NCI-H1694 (cell line): ENCODE measurements at regions not wholly inside any gene's neighbourhood (a gene's known extent, or its start where the extent isn't known, plus 50 kb on each side); places are given as distances from the start of the nearest gene placed in this dataset.

ENCODE experiments used
- DNase-seq: peaks from one replicate; lab custom pipeline; 2025; lab: John Stamatoyannopoulos, UW

DNA sequence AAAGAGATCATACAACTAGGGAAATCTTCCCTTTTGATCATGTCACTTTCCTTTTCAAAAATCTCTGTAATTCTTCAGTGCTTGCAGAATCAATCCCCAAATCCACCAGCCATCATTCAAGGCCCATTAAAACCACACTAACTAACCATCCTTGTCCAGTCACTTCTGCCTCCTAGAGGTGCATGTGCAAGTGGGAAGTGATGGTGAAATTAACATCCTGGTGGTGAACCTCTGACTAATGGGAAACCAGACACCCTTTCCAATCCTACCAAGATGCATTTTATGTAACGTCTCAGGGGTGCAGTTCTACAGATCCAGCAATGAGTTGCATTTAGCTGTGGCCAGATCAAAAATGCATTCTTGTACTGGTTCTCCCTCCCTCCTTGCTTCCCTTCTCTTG, 341.8 kb downstream of the RAPGEF2 start:
- no peak for DNase-seq

- no peak for DNase-seq
These were observed 342.8 kb downstream of the RAPGEF2 start for GRCh38 chr4:159445692-159446091.

- DNase-seq: peak; percentile 43
These were observed 343.5 kb downstream of the RAPGEF2 start for GRCh38 chr4:159446266-159446976.

GRCh38 chr4:159447296-159447695, 344.4 kb downstream of the RAPGEF2 start:
- no peak for DNase-seq

- DNase-seq: no peak
These were observed 348.1 kb downstream of the RAPGEF2 start for GRCh38 chr4:159451006-159451405.

DNA sequence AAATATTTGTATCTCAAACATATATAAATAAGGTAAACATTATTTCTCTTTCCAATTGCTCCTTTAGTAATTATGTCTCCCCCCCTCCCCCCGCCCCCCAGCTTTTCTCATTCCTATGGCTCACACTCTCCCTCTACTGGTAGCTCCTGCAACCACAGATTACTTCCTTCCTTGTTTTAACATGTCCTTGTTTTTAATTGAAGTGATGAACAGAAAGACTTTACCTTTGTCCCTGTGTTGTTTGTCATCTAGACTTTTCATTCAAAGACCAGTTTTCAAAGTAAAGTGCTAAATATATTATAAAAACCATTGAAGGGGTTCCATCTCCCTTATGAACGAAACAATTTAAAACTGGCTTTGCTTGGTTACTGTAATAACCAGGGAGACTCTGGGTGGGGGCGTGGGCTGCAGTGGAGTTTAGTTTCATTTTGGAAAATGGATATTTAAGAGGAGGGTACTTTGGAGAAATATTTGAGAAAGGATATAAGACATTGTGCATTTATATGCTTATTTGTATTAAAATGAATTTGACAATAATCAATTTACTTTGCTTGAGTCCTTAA, 352.9 kb downstream of the RAPGEF2 start:
- peak; percentile 18 for DNase-seq

DNA sequence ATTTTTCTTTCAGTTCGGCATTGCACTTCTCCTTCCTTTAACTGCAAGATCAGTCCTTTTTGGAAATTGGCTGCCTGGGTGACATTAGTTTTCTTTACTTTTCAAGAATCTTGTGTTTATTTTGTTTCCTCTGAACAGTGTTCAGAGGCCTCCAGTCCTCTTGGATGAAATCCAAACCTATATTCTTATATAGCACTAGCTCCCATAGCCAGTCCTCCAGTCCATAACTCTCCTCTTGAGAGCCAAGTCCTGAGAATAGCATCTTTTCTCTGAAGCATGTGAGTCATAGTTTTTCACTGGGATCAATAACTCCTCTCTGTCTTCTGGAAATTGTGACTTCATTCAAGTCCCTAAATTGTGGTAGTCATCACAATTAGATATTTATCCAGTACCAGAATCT, 357.5 kb downstream of the RAPGEF2 start:
- no peak for DNase-seq

- no peak for DNase-seq
These were observed 360.4 kb downstream of the RAPGEF2 start for GRCh38 chr4:159463235-159463634.

DNA sequence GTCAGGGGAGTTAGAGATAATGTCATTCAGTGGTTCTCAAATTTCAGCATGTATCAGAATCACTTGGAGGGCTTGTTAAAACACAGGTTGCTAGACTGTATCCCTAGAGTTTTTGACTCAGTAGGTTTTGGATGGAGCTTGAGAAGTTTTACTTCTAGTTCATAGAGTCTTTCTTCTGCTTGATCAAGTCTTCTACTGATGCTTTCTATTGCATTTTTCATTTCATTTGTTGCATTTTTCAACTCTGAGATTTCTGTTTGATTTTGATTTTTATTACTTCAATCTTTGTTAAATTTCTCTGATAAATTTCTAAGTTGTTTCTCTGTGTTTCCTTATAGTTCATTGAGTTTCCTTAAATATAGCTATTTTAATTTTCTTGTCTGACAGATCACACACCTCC, 361.4 kb downstream of the RAPGEF2 start:
- DNase-seq: no peak

DNA sequence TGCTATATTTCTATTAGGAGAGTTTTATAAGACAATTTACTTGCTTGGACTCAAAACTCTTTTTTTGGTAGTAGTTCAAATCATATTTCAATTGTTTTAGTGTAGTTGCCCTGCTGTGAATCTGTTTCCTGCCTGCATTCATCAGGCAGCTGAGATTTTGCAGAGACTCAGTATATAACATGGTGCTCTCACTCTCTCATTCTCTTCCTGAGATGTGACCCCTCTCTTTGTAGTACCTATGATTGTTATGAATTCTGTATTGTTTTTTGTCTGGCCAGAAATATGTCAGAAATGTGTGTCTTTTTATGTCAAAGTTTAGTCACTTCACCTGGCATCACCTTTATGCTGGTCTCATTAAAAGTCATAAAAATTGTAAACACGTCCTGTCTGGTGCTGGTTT, 374.0 kb downstream of the RAPGEF2 start:
- DNase-seq: no peak

- DNase-seq: no peak
These were observed 377.9 kb downstream of the RAPGEF2 start for GRCh38 chr4:159480826-159481225.

GRCh38 chr4:159481936-159482335, 379.1 kb downstream of the RAPGEF2 start:
- no peak for DNase-seq

- no peak for DNase-seq
These were observed 380.4 kb downstream of the RAPGEF2 start for GRCh38 chr4:159483110-159483781.

- DNase-seq: peak; percentile 51
These were observed 381.2 kb downstream of the RAPGEF2 start for GRCh38 chr4:159483782-159484741.

DNA sequence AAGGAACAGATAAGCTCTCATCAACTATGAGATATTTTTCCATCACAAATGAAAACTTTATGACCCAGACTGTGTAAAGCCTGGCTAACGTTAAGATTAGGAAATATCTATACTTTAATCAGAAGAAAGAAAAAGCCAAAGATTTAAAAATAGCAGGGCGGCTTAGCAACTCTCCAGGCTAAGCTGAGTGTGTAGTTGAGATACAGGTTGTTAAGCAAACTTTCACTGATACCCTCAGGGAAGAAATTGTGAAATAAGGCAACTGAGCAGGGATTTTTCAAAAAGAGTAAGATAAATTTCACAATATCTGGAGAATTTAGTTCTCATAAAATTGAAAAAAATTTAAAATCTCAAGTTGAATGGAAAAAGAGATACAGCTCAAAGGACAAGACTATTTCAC, 382.0 kb downstream of the RAPGEF2 start:
- no peak for DNase-seq

DNA sequence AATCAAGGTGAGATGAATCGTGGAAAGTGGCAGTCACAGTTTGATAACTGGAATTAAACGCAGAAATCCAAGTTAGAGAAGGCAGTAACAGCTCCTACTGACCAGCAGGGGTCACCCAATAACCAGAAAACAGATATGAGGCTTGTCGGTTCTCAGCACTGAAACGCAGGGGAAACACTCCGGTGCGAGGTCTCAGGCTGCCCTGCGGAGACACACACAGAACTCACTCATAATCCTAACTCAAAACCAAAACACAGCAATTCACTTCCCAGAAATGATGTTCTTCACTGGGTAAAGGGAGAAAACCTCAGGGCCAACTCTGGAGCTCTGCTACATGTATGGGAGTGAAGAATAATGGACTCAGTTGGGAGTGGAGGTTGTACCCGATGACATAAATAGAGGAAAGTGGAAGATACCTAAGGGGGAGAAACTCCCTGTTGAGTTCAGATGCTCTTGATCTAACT, 384.4 kb downstream of the RAPGEF2 start:
- DNase-seq: peak; percentile 43

DNA sequence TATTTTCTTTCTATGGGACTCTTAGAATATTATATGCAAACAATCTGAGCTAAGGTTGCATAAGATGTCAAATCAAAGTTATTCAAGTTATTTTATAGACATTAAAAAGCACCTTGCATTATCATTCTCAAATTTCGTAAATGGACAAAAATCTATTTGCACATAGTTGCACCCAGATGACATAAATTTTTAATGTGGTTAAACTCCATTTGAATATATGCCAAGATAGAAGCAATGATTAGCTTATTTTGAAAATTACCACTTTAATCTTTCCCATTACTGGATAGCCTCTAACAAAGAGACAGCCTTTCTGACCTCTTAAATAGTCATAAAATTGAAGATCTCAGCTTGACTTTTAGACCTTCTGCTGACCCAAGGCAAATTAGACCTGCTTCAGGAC, 386.8 kb downstream of the RAPGEF2 start:
- no peak for DNase-seq

DNA sequence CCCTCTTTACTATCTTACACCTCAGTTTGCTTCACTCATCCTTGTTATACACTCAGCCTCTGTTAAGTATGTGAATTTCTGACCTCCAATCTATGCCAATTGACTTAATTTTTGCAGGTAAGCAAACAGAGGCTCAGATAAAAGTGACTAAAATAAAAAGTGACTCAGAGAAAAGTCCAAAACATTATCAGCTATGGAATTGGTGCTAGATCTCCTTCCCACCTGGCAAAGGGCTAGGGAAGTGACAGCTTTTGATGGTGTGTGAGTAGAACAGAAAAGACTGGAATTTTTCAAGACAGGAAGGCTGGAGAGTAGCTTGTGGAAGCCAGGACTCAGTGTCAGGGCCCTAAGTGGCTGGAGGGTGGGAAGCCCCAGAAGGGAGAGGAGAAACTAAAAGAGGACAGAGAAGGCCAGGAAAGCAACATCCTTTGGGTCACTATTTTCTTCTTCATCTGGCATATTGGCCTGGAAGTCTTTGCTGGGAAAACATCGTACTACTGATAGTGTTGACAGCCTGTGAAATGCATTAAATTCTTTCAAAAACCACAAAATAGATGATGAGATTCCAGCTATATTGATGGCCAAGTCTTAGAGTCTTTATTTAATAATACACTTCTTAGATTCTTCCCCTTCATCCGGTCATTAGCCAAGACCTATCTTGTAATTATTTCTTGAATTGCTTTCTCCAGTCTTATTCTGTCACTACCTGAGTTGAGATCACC, 392.8 kb downstream of the RAPGEF2 start:
- no peak for DNase-seq

- DNase-seq: no peak
These were observed 393.4 kb downstream of the RAPGEF2 start for GRCh38 chr4:159496248-159496647.

DNA sequence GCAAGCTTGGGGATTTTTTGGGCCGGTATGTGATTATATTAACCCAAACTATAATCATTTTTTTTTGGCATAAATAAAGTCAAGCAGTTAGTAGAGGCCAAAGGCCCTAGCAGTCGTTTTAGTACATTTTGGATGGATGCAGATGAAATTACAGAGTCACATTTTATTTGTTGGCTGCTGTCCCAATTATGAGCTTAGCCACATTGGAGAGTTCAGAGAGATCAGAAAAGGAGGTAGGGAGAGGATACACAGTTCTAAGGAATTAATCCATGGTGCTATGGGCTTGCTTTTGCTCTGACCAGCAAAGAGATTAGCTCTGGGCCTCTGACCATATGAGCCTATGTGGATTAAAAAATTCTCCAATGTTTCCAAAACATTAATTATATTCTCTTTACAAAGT, 395.1 kb downstream of the RAPGEF2 start:
- DNase-seq: peak; percentile 61

- DNase-seq: peak; percentile 89
These were observed 395.7 kb downstream of the RAPGEF2 start for GRCh38 chr4:159498446-159499115.
